OCI-LY7 (cell line): ENCODE measurements at regions not wholly inside any gene's neighbourhood (a gene's known extent, or its start where the extent isn't known, plus 50 kb on each side); places are given as distances from the start of the nearest gene placed in this dataset.

ENCODE experiments used
- CTCF ChIP-seq: fragments of 200-600 bp; sonication (generic); conservative IDR thresholded peaks from 2 replicates; pipeline ENCODE4 v1.5.1; 2014; ENCODE audit warnings: mild to moderate bottlenecking, antibody characterized with exemption, low read length, moderate library complexity, mixed read lengths
- EZH2phosphoT487 ChIP-seq: fragments of 200-600 bp; sonication (generic); IDR thresholded peaks from 2 replicates; pipeline ENCODE4 v1.6.1; 2018; ENCODE audit warnings: low read depth, borderline replicate concordance, mild to moderate bottlenecking, mixed run types, antibody characterized with exemption, low read length, moderate library complexity, mixed read lengths

- TF ChIP-seq CTCF, result no peak
- no peak for TF ChIP-seq EZH2phosphoT487
Measured at GRCh38 chrX:122220644-122221373, 963.3 kb upstream of the GRIA3 start.
